GM19035 (cell line): ENCODE measurements at regions not wholly inside any gene's neighbourhood (a gene's known extent, or its start where the extent isn't known, plus 50 kb on each side); places are given as distances from the start of the nearest gene placed in this dataset.

Source experiments
- ATAC-seq: cut with Tn5 transposase; IDR thresholded peaks from one replicate; pipeline ENCODE4 v1.9.1; 2021; ENCODE audit not compliant: unreplicated experiment

DNA sequence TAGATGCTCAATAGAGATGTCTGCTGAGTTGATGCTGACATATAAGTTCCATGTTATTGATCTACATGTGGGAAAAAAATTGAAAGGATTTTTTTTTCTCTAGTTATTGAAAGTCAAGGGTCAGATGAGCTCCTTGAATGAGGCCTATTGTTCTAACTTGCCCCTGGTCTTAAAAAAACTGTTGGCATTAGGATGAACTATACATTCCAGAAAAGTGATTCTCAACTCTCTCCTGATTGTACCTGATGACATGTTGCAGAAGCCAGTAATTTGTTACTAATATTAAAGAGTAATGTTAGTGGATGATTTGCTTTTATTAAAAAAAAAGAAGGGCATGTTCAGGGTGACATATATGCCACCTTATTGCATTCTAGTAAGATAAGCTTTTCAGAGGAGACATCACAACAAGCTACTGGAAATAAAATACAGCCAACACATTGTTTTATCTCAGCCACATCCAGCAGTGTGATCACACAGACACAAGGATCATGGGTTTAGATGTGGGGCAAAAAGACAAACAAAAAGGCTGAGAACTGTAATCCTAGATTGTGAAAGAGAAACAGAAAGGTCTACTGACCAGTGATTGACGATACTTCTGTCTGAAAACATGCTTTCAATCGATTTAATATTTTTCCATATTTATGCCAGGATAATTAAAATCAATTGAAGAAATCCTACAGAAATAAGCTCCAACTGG is 1314.1 kb upstream of the C9orf72 start:
- no peak for ATAC-seq

DNA sequence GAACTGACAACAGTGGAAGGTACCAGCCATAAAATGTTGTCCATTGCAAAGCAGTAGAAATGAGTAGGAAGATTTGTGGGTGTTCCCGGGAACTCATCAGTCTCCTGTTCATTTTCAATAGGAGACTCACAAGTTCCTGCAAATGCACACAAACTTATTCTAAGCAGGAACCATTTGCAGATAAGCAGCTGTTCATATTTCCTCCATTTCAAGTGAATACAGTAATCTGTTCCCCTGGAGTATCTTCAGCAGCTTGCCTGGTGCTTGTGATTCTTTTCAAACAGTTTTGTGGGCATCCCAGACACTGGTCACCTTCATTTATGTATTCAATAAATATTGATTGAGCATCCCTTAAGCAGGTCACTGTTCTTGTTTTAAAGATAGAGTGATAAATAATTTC is 1315.5 kb upstream of the C9orf72 start:
- ATAC-seq = no peak

DNA sequence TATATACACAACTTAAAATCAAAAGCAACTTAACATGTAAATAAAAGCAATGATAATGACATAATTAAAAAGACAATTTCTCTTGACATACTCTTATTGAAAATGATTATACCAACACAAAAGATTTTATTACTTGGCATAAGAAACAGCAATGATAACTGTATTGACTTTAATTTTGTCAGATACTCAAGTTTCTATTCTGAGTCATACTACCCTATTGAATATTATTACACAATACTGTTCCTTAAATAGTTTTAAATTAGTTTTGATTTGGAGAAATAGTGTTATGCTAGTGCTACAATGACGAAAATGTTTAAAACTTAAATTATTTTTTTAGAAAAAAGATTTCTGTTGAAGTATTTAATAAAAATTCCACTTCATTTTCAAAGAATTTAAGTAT is 1319.3 kb upstream of the C9orf72 start:
- no peak for ATAC-seq

DNA sequence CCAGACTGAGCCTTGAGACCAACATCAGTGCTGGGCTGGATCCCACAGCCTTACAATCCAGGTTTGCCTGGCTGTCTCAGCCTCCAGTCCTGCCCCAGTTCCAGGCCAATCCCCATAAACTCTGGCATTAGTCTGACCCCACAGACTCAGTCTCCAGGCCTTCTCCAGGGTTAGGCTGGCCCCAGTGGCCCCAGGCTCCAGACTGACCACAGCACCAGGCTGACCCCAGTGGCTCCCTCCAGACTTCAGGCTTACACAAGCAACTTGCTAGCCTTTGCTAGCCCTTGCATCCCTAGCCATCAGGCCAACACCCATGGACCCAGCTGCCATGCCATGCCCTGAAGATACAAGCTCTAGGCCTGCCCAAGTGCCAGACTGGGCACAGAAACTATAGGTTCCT is 1326.0 kb upstream of the C9orf72 start:
- no peak for ATAC-seq

DNA sequence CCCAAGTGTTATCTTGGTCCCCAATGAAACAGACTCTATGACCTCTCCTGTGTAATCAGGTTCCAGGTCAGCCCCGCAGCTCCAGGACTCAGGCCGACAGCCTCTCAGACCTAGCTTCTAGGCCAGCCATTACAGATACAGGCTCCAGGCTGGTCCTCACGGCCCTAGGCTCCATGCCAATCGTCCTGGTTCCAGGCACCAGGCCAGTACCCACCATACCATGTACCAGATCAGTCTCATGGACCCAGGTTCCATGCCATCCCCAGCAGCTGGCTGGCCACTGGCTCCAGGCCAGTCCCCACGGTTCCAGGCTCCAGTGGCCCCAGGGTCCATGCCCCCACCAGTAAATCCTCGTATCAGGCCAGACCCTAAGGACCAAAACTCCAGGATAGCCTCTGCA is 1326.6 kb upstream of the C9orf72 start:
- ATAC-seq = no peak

DNA sequence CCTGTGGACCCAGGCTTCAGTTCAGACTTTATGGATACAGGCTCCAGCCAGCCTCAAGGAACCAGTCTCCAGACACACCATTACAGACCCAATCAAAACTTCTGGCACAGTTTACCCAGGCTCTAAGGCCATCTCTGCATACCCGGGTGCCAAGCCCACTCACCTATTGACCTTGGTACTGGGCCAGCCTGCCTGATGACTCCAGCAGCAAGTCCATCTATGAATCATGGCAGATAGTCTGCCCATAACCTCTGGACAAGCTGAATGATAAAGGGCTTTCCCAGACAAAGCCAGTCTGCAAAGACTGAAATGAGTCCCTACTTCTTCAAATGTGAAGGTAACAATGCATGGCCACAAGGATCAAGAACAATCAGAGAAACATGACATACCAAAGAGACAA is 1327.1 kb upstream of the C9orf72 start:
- no peak for ATAC-seq

DNA sequence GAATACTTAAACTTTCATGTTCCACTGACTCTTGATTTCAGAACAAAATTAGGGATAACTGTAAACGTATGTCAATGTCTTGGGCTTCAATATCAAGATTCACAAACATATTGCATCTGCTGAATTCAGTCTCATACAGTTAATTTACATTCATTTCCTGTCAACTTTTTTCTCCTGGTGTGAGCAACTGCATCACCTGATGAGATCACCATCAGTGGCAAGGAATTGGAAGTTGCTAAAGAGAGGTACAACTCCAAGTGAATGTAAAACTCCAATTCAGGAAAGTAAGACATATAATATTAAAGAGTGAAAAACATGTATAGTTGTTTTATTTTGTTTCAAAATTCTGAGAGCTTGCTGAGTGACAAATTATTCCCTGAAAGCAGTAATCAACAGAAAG is 1336.2 kb upstream of the C9orf72 start:
- no peak for ATAC-seq

DNA sequence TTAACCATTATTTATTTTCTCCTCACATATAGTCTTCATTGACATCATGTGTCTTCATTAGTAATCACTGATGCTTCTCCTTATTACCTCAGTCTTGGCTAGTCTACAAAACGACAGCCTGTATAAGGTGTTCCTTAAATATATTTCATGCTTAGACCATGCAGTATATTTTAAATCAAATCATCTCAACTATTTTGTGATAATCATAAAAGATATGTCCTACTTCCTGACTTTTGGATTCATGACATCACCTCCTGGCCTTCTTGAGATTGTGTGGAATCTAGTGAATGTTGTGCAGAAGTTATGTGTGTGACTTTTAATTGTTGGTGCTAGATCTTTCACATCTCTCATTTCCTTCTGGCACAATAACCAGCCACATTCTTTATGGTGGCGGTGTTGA is 1339.3 kb upstream of the C9orf72 start:
- no peak for ATAC-seq

DNA sequence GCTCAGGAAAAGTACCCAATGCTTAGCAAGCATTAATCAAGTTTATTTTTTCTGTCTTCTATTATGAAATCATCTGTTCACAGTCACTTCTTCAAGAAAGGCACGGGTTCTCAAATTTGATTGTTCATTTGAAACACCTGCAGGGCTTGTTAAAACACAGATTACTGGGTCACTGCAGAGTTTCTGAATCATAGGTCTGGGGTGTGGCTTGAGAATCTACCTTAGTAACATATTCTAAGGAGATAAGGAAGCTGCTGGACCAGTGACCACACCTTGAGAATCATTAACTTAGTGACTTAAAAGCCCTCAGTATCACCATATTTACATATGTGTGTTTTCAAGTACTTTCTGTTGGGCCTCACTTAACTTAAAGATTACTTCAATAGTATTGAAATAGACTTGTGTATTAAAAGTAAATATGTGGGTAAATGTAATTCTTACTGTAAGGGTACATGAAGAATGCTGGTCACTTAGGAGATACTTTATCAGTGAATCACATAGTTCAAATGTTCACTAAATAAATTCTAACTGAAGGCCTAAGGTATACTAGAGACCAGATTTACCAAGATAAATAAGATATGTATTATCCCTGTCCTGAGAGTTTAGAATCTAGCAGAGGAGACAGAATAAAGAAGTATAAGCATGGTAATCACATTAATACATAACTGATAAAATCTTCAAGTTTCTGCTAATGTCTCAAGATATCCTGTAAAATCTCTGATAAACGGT is 1342.1 kb upstream of the C9orf72 start:
- no peak for ATAC-seq

DNA sequence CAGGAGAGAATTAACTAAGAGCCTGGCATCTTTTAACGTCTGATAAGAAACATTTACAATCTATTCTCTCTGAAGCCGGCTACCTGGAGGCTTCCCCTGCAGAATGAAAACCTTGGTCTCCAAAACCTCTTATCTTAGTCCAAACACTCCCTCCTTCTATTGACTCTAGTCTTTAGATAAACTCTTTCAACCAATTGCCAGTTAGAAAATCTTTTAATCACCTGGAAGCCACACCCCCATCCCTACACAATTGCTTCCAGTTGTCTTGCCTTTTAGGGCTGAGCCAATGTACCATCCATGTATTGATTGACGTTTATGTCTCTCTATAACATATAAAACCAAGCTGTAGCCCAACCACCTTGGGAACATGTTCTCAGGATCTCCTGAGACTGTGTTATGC is 1343.1 kb upstream of the C9orf72 start:
- no peak for ATAC-seq

DNA sequence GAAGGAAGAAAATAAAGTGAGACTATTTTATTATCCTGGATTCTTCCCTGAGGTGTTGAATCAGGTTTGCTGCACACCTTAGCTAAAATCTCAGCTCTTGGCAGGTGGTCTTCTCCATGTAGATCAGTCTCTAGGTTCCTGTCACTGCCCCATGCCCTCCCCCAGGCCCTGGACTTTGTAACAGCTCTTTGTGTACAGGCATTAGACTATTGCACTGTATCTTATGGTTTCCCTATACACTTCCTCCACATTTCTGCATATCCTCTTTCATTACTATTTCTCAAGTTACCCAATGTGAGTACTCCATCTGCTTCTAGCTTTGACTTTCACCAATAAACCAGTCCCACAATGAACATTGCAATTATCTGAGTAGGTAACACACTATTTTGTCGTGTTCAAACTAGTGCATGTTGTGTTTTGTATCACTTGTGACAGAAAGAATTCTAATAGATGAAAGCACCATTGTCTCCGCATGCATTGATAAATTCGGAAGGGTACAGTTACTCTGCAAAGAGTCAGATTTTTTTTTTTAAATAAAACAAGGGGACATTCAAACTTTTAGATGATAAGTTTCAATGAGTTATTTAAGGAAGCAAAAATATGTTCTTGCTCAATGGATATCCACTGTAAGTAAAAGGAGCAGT is 1348.7 kb upstream of the C9orf72 start:
- no peak for ATAC-seq

DNA sequence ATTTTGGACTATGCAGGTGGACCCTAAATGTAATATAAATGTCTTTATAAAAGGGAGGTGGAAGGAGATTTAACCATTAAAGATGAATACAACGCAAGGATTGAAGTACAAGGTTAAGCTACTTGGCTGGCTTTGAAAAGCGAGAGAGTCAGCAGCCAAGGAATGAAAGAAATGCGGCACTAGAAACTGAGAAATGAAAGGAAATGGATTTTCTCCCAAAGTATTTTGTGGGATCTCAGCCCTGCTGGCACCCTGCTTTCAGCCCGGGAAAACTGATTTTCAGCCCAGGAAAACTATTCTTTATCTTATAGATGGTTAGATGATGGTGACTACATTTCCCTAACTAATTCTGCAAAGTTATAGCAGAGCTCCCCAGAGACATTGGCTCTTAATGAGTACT is 1349.6 kb upstream of the C9orf72 start:
- ATAC-seq = no peak

DNA sequence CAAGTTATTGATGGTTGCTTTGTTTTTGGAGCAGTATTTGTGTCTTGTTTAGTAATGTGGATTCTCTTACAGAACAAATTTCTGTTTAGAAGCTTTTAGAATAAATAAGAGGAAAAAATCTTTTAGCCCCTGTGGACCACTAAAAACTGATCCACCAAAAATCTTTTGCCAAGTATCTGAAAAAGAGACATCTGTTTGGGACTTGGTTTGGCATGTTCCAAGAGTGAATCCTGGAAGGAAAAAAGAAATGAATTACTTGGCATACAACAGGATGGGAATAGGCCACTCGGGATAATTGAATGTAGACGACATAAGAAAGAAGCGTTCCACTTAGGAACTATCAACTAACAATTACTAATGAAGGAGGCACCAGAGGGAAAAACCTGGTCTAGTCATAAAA is 1350.1 kb upstream of the C9orf72 start:
- no peak for ATAC-seq

DNA sequence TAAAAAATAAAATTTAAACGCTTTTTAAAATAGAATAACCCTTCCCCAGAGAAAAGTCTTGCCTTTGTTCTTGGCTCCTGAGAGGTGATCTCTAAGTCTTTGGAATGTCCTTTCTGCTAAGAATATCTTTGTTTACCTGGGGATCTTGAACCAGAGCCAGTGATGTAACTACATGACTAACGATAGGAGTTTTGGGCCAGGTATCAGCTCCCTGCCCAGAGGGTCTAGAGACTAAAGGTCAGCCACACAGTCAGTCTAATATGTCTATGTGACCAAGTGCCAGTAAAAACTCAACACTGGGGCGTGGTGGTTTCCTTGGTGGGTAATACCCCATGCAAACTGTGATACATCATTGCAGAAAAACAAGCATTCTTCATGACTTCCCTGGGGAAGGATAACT is 1351.9 kb upstream of the C9orf72 start:
- ATAC-seq = no peak

DNA sequence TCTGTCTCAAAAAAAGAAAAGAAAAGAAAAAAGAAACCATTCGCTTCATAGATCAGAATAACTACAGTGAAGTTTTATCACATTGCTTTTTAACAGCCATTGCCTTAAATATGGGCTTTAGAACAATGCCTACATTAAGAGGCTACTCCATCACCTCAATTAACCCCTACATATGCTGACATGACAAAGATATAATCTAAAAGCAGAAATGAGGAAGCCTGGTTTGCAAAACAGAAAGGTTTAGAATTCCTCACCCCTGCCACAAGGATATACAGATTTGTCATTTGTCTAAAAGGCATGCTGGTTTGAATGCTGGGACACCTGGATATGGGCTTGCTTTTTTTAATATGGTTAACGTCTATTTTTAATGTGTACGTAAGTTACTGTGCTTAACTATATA is 1353.0 kb upstream of the C9orf72 start:
- no peak for ATAC-seq

DNA sequence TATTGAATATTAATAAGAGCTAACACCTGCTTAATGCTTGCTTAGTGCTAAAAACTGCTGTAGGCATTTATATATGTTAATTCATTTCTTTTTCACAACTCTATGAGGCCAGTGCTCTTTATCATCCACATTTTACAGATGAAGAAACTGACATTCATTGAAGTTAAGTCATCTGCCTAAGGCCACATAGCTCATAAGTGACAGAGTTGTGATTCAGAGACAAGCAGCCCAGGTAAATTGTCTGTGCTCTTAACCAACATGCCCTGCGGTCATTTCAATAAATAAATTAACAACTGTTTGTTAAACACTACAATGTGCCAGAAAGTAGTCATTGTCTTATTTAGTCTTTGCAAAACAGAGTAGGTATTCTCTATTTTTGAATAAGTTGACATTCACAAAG is 1354.4 kb upstream of the C9orf72 start:
- ATAC-seq = no peak

DNA sequence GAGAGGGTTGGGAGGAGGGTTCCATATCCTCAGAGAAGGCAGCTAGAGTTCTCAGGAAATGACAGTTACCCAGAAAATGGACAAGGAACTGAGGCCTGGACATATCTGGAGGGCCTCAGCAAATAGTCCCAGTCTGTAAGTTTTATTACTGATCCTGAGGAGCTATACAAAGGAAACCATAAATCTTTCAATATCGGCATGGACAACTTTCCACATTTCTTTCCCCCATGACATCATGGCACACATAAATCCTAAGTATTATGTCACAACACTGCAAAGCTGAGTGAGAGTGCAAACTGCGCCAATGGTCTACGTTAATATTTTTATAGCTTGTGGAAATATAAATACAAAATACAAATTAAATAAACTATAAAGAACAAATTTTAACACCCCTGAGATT is 1356.2 kb upstream of the C9orf72 start:
- no peak for ATAC-seq

DNA sequence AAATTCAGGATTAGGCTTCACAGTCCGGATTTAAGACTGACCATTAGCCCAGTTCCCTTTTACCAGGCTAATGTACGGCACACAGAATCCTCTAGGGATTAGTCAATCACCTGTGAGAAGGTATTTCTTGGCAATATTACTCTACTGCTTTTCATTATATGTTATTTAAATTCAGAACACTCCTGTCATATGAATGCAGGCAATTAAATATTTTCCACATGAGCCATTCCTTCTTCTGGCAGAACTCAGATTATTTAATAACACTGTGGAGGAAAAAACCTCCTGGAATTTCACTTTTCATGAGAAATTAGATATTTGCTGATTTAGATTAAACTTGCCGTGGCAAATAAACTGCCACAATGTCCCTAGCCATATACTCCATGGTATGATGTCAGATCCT is 1357.5 kb upstream of the C9orf72 start:
- ATAC-seq = no peak

DNA sequence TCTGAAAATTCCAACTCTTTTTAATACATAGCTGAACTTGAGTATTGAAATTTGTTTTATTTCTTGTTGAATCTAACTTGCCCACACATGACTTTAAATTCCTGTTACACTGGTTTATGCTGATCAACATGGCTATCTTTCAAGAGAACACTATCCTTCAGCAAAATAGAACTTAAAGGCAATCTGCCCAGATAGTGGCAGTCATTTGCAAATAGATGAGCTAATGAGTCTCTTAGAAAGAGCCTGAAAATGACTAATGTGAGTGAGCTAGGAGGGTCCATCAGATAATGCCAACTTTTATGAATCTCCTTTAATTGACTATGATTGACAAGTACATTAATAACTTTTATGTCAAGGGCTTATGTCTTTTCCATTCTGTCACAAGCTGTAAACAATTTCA is 1360.8 kb upstream of the C9orf72 start:
- ATAC-seq = no peak

DNA sequence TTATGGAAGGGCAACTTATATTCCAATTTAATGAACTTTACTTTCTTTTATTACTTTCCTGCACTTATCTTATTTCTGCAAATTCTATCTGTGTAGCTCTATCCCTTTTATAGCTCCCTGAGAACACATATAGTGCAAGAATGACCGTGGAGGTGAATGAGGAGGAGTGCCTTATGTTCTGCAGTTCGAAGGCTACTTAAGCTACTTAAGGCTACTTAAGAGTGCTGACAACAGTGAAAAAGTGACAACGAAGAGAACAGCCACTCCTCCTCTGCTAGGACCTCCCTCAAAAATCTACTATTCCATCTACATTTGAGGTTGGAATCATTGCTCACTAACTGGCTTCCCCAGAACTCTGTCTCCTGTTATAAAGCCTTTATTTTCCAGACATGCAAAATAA is 1365.7 kb upstream of the C9orf72 start:
- no peak for ATAC-seq

DNA sequence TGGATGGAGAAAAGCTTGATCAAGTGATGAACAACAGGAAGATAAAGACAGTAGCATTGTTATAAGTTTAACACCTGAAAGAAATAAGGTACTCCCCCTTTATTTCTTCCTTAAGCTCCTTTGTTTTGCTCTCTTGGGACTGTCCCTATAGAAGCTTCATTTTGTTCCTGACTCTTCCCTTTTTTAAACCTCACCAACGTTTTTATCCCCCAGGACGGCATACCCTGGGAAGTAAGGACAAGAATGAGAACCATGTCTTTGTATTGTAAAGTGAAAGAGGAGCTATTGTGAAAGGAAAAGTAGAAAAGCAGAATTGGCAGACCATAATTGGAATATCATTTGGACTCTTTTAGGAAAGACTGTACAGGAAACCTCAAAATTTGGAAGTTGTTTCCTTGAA is 1368.6 kb upstream of the C9orf72 start:
- no peak for ATAC-seq

DNA sequence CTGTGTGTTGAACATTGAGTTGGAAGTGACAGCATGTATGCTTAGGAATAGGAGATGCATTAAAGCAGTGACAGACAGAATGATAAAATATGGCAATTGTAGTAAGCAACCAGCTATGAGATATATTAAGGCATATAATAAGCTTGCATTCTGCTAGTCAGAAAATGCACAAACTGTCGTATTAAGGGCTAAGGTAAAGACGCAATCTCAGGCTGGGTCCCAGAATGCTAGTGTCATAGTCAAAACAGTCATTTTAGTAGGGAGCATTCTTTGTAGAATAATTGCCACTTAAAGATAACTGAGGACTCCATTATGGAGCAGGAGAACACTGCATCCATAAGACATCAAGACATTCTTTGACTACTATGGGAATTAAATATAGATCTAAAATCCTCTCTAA is 1369.7 kb upstream of the C9orf72 start:
- ATAC-seq = no peak
